ENCODE measurements at regions not wholly inside any gene's neighbourhood (a gene's known extent, or its start where the extent isn't known, plus 50 kb on each side); places are given as distances from the start of the nearest gene placed in this dataset.

DNA sequence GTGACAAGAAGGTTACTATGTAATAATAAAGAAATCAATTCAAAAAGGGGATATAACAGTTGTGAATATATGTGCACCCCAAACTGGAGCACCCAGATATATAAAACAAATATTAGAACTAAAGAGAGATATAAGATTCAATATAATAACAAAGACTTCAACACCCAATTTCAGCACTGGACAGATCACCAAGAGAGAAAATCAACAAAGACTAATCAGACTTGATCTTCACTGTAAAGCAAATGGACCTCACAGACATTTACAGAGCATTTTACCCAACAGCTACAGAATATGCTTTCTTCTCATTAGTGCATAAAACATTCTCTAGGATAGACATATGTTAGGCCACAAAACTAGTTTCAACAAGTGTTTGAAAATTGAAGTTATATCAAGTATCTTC, 287.7 kb downstream of the DSC3 start:
- no peaks in the 10 kb centered on the region for H4K20me1 ChIP-seq
- no peaks in the 10 kb centered on the region for H3K27me3 ChIP-seq
- H3K27ac ChIP-seq = no peak overlapping the region
- H3K36me3 ChIP-seq = no peaks in the 10 kb centered on the region
- no peak overlapping the region for H3K9ac ChIP-seq
- no peak overlapping the region for H3K4me3 ChIP-seq
- no peak overlapping the region for H3K4me2 ChIP-seq
- no peak for TF ChIP-seq Cebpa-rat (IDR thresholded peaks at IDR 0.05)
- no peaks in the 10 kb centered on the region for H3K9me3 ChIP-seq (replicated peaks in 1 of 11)
- H3K4me1 ChIP-seq = no peaks in the 10 kb centered on the region

GRCh38 chr18:30748541-30748940, 294.0 kb downstream of the DSC3 start:
- H3K36me3 ChIP-seq = no peaks in the 10 kb centered on the region
- H4K20me1 ChIP-seq = no peaks in the 10 kb centered on the region
- H3K9me3 ChIP-seq (replicated peaks in 1 of 11) = no peaks in the 10 kb centered on the region; a peak in 1 of 22 replicates
- H3K4me1 ChIP-seq = peaks cover 0 to 13% (median 0%) of the 10 kb centered on the region in 10 experiments; a peak in 3 of 20 replicates
- H3K27ac ChIP-seq = no peak overlapping the region
- no peak overlapping the region for H3K9ac ChIP-seq
- H3K27me3 ChIP-seq = no peaks in the 10 kb centered on the region
- TF ChIP-seq Cebpa-rat (IDR thresholded peaks at IDR 0.05) = no peak
- H3K4me2 ChIP-seq = no peak overlapping the region
- H3K4me3 ChIP-seq = no peak overlapping the region

GRCh38 chr18:30746224-30746623, 296.3 kb downstream of the DSC3 start:
- no peak overlapping the region for H3K4me3 ChIP-seq
- H3K4me1 ChIP-seq = peaks cover 0 to 13% (median 0%) of the 10 kb centered on the region in 10 experiments; a peak in 3 of 20 replicates
- no peak overlapping the region for H3K27ac ChIP-seq
- H3K4me2 ChIP-seq = peak overlapping the region in 2 of 11 experiments; percentile 37 to 55; a peak in 3 of 22 replicates
- H4K20me1 ChIP-seq = no peaks in the 10 kb centered on the region
- H3K27me3 ChIP-seq = no peaks in the 10 kb centered on the region
- H3K36me3 ChIP-seq = no peaks in the 10 kb centered on the region
- H3K9ac ChIP-seq = no peak overlapping the region
- no peaks in the 10 kb centered on the region; a peak in 1 of 22 replicates for H3K9me3 ChIP-seq (replicated peaks in 1 of 11)
- TF ChIP-seq Cebpa-rat (IDR thresholded peaks at IDR 0.05) = no peak

GRCh38 chr18:30743033-30743432, 299.5 kb downstream of the DSC3 start:
- no peaks in the 10 kb centered on the region for H4K20me1 ChIP-seq
- TF ChIP-seq Cebpa-rat (IDR thresholded peaks at IDR 0.05) = no peak
- H3K27ac ChIP-seq = no peak overlapping the region
- H3K4me1 ChIP-seq = peaks cover 0 to 9% (median 0%) of the 10 kb centered on the region in 10 experiments; a peak in 2 of 20 replicates
- H3K9me3 ChIP-seq (replicated peaks in 1 of 11) = no peaks in the 10 kb centered on the region; a peak in 1 of 22 replicates
- H3K27me3 ChIP-seq = no peaks in the 10 kb centered on the region
- no peaks in the 10 kb centered on the region for H3K36me3 ChIP-seq
- no peak overlapping the region for H3K9ac ChIP-seq
- H3K4me2 ChIP-seq = no peak overlapping the region
- H3K4me3 ChIP-seq = no peak overlapping the region

DNA sequence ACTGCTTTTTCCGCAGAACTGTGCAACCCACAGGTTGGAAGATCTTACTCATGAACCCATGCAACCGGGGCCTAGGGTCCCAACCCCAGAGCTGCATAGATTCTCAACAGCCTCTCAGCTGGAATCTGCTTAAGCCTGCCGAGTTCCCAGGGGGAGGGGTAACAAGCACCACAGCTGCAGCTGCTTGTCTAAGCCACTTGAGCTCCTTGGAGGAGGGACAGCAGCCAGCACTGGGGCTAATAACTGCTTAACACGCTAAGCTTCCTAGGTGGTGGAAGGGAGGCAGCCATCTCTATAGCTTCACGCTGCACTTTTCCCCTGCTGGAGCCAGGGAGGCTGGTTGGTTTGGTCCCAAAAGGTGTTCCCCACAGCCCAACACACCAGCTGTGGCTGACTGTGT, 311.6 kb downstream of the DSC3 start:
- Histone ChIP-seq H3K4me2 (no peak overlapping the region), H3K4me3 (no peak overlapping the region), H3K9ac (no peak overlapping the region), H3K36me3 (no peaks in the 10 kb centered on the region), H3K9me3 (replicated peaks in 1 of 11) (peaks cover 0 to 10% (median 0%) of the 10 kb centered on the region in 11 experiments; a peak in 2 of 22 replicates), H3K4me1 (no peaks in the 10 kb centered on the region), H3K27me3 (no peaks in the 10 kb centered on the region), H3K27ac (no peak overlapping the region), H4K20me1 (no peaks in the 10 kb centered on the region)
- no peak for TF ChIP-seq Cebpa-rat (IDR thresholded peaks at IDR 0.05)

- Histone ChIP-seq H3K36me3 (no peaks in the 10 kb centered on the region), H3K4me1 (no peaks in the 10 kb centered on the region), H3K9ac (no peak overlapping the region), H3K4me3 (no peak overlapping the region), H3K4me2 (no peak overlapping the region), H3K27me3 (no peaks in the 10 kb centered on the region), H3K9me3 (replicated peaks in 1 of 11) (peaks cover 0 to under 1% (median 0%) of the 10 kb centered on the region in 11 experiments; a peak in 2 of 22 replicates), H4K20me1 (no peaks in the 10 kb centered on the region), H3K27ac (no peak overlapping the region)
- TF ChIP-seq Cebpa-rat (IDR thresholded peaks at IDR 0.05) = no peak
Observed at GRCh38 chr18:30727849-30728248, 314.7 kb downstream of the DSC3 start.

- no peaks in the 10 kb centered on the region for H4K20me1 ChIP-seq
- no peak overlapping the region for H3K27ac ChIP-seq
- TF ChIP-seq Cebpa-rat (IDR thresholded peaks at IDR 0.05) = no peak
- no peaks in the 10 kb centered on the region for H3K36me3 ChIP-seq
- no peak overlapping the region for H3K4me3 ChIP-seq
- no peak overlapping the region for H3K4me2 ChIP-seq
- no peaks in the 10 kb centered on the region for H3K9me3 ChIP-seq (replicated peaks in 1 of 11)
- no peak overlapping the region for H3K9ac ChIP-seq
- no peaks in the 10 kb centered on the region for H3K4me1 ChIP-seq
- H3K27me3 ChIP-seq = no peaks in the 10 kb centered on the region
Observed at GRCh38 chr18:30713299-30713698, 329.2 kb downstream of the DSC3 start.

DNA sequence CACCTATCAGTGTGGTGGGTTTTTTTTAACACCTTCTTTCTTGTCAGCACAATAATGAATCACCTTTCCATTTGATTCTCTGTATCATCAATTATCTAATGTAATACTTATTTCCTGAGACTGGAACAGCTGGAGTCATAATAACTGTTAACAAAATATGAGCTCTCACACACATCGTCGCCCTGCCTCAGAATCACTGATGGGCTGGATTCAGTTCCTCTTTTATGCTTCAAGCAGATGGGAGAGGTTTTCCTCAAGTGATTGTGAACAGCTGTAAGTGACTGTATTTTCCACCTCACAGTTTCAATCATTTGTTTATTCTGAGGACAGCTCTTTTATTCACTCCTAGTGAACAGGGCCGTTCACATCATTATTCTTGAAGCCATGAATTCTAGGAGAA, 330.2 kb downstream of the DSC3 start:
- H3K27me3 ChIP-seq = no peaks in the 10 kb centered on the region
- no peak for TF ChIP-seq Cebpa-rat (IDR thresholded peaks at IDR 0.05)
- H3K4me1 ChIP-seq = no peaks in the 10 kb centered on the region
- H3K4me3 ChIP-seq = no peak overlapping the region
- H3K27ac ChIP-seq = no peak overlapping the region
- H3K9ac ChIP-seq = no peak overlapping the region
- no peak overlapping the region; a peak in 1 of 22 replicates for H3K4me2 ChIP-seq
- no peaks in the 10 kb centered on the region for H4K20me1 ChIP-seq
- no peaks in the 10 kb centered on the region for H3K36me3 ChIP-seq
- no peaks in the 10 kb centered on the region for H3K9me3 ChIP-seq (replicated peaks in 1 of 11)

- H3K4me3 ChIP-seq = no peak overlapping the region
- H3K9me3 ChIP-seq (replicated peaks in 1 of 11) = no peaks in the 10 kb centered on the region
- no peaks in the 10 kb centered on the region for H3K27me3 ChIP-seq
- no peak overlapping the region for H3K9ac ChIP-seq
- TF ChIP-seq Cebpa-rat (IDR thresholded peaks at IDR 0.05) = no peak
- no peaks in the 10 kb centered on the region for H4K20me1 ChIP-seq
- H3K27ac ChIP-seq = no peak overlapping the region
- H3K4me1 ChIP-seq = no peaks in the 10 kb centered on the region
- no peaks in the 10 kb centered on the region for H3K36me3 ChIP-seq
- no peak overlapping the region for H3K4me2 ChIP-seq
Observed at GRCh38 chr18:30709595-30709994, 332.9 kb downstream of the DSC3 start.

- Histone ChIP-seq H3K36me3 (no peaks in the 10 kb centered on the region), H3K27ac (no peak overlapping the region), H3K9ac (no peak overlapping the region), H3K4me2 (no peak overlapping the region), H3K27me3 (no peaks in the 10 kb centered on the region), H3K9me3 (replicated peaks in 1 of 11) (no peaks in the 10 kb centered on the region), H3K4me3 (no peak overlapping the region), H4K20me1 (no peaks in the 10 kb centered on the region), H3K4me1 (no peaks in the 10 kb centered on the region)
- TF ChIP-seq Cebpa-rat (IDR thresholded peaks at IDR 0.05) = no peak
Observed at GRCh38 chr18:30705943-30706342, 336.6 kb downstream of the DSC3 start.

All from BLaER1 treated with 17β-estradiol and CSF1 and Interleukin-3, amounts not matched to agents 10 nM and 100 nM (cell line).